ENCODE measurements at regions not wholly inside any gene's neighbourhood (a gene's known extent, or its start where the extent isn't known, plus 50 kb on each side); places are given as distances from the start of the nearest gene placed in this dataset.

- no peaks in the 10 kb centered on the region for H3K9me3 ChIP-seq (ENCODE audit: insufficient read depth, low read length)
- H3K36me3 ChIP-seq (replicated peaks; ENCODE audit: low read depth, low read length), result no peaks in the 10 kb centered on the region
- H3K27me3 ChIP-seq (ENCODE audit: low read depth, low read length), result no peaks in the 10 kb centered on the region
These were observed 232.8 kb upstream of the DIO3 start for GRCh38 chr14:101328412-101329028.

GRCh38 chr14:101330416-101331140, 230.7 kb upstream of the DIO3 start:
- no peaks in the 10 kb centered on the region for H3K79me2 ChIP-seq (ENCODE audit: low read length)
- H3K36me3 ChIP-seq (replicated peaks; ENCODE audit: low read depth, low read length), result no peaks in the 10 kb centered on the region
- TF ChIP-seq CTCF (IDR thresholded peaks at IDR 0.05; ENCODE audit: low read depth, low read length) (no peak), EZH2phosphoT487 (IDR thresholded peaks at IDR 0.05; ENCODE audit: low read depth) (no peak)
- H3K27me3 ChIP-seq (ENCODE audit: low read depth, low read length), result no peaks in the 10 kb centered on the region
- H2AFZ ChIP-seq (ENCODE audit: low read depth, low read length), result no peak overlapping the region
- H3K9me3 ChIP-seq (ENCODE audit: insufficient read depth, low read length), result no peaks in the 10 kb centered on the region
- H3K27ac ChIP-seq (ENCODE audit: low read length), result no peak overlapping the region
- H3K9ac ChIP-seq (ENCODE audit: low read length), result no peak overlapping the region
- no peaks in the 10 kb centered on the region for H3K4me1 ChIP-seq (ENCODE audit: low read length)
- no peak overlapping the region for H3K4me2 ChIP-seq (ENCODE audit: low read length)
- no peaks in the 10 kb centered on the region for H4K20me1 ChIP-seq (ENCODE audit: insufficient read depth, low read length)
- no peak overlapping the region for H3K4me3 ChIP-seq (ENCODE audit: low read length)

More at GRCh38 chr14:101328412-101329028, 232.8 kb upstream of the DIO3 start:
- H3K9ac ChIP-seq (ENCODE audit: low read length), result no peak overlapping the region
- no peak overlapping the region for H3K27ac ChIP-seq (ENCODE audit: low read length)
- no peak overlapping the region for H2AFZ ChIP-seq (ENCODE audit: low read depth, low read length)
- no peak overlapping the region for H3K4me3 ChIP-seq (ENCODE audit: low read length)
- no peaks in the 10 kb centered on the region for H3K79me2 ChIP-seq (ENCODE audit: low read length)
- H4K20me1 ChIP-seq (ENCODE audit: insufficient read depth, low read length), result no peaks in the 10 kb centered on the region
- no peaks in the 10 kb centered on the region for H3K4me1 ChIP-seq (ENCODE audit: low read length)
- TF ChIP-seq EZH2phosphoT487 (IDR thresholded peaks at IDR 0.05; ENCODE audit: low read depth) (no peak), CTCF (IDR thresholded peaks at IDR 0.05; ENCODE audit: low read depth, low read length) (no peak)
- H3K4me2 ChIP-seq (ENCODE audit: low read length), result no peak overlapping the region

GRCh38 chr14:101331141-101331525, 230.2 kb upstream of the DIO3 start:
- Histone ChIP-seq H3K27ac (ENCODE audit: low read length) (no peak overlapping the region), H3K4me3 (ENCODE audit: low read length) (no peak overlapping the region), H4K20me1 (ENCODE audit: insufficient read depth, low read length) (no peaks in the 10 kb centered on the region), H3K4me1 (ENCODE audit: low read length) (no peaks in the 10 kb centered on the region), H2AFZ (ENCODE audit: low read depth, low read length) (no peak overlapping the region), H3K4me2 (ENCODE audit: low read length) (no peak overlapping the region), H3K79me2 (ENCODE audit: low read length) (no peaks in the 10 kb centered on the region), H3K9ac (ENCODE audit: low read length) (no peak overlapping the region), H3K27me3 (ENCODE audit: low read depth, low read length) (no peaks in the 10 kb centered on the region), H3K9me3 (ENCODE audit: insufficient read depth, low read length) (no peaks in the 10 kb centered on the region), H3K36me3 (replicated peaks; ENCODE audit: low read depth, low read length) (no peaks in the 10 kb centered on the region)
- no peak for TF ChIP-seq CTCF (IDR thresholded peaks at IDR 0.05; ENCODE audit: low read depth, low read length)
- no peak for TF ChIP-seq EZH2phosphoT487 (IDR thresholded peaks at IDR 0.05; ENCODE audit: low read depth)

GRCh38 chr14:101331661-101332169, 229.6 kb upstream of the DIO3 start:
- H3K4me2 ChIP-seq (ENCODE audit: low read length), result no peak overlapping the region
- TF ChIP-seq EZH2phosphoT487 (IDR thresholded peaks at IDR 0.05; ENCODE audit: low read depth), result no peak
- H3K36me3 ChIP-seq (replicated peaks; ENCODE audit: low read depth, low read length), result no peaks in the 10 kb centered on the region
- H3K27ac ChIP-seq (ENCODE audit: low read length), result no peak overlapping the region
- H3K9ac ChIP-seq (ENCODE audit: low read length), result no peak overlapping the region
- no peaks in the 10 kb centered on the region for H4K20me1 ChIP-seq (ENCODE audit: insufficient read depth, low read length)
- H3K4me3 ChIP-seq (ENCODE audit: low read length), result no peak overlapping the region
- no peak overlapping the region for H2AFZ ChIP-seq (ENCODE audit: low read depth, low read length)
- H3K27me3 ChIP-seq (ENCODE audit: low read depth, low read length), result no peaks in the 10 kb centered on the region
- H3K9me3 ChIP-seq (ENCODE audit: insufficient read depth, low read length), result no peaks in the 10 kb centered on the region
- H3K79me2 ChIP-seq (ENCODE audit: low read length), result no peaks in the 10 kb centered on the region
- H3K4me1 ChIP-seq (ENCODE audit: low read length), result no peaks in the 10 kb centered on the region

Measured in OCI-LY3 (cell line).